Glutamatergic neuron (in vitro differentiated cells): ENCODE measurements at regions not wholly inside any gene's neighbourhood (a gene's known extent, or its start where the extent isn't known, plus 50 kb on each side); places are given as distances from the start of the nearest gene placed in this dataset.

Experiments
- DNase-seq: peaks from one replicate; pipeline ENCODE4 v3.0.0; 2022
- H3K27ac Mint-ChIP-seq: one replicate; pipeline ENCODE4 v1.8.0; 2020; ENCODE audit warnings: mild to moderate bottlenecking, mixed read lengths, inconsistent platforms; ENCODE audit not compliant: unreplicated experiment
- H3K27me3 Mint-ChIP-seq: one replicate; pipeline ENCODE4 v1.8.0; 2020; ENCODE audit warnings: mild to moderate bottlenecking, moderate library complexity, mixed read lengths, inconsistent platforms; ENCODE audit not compliant: unreplicated experiment
- H3K36me3 Mint-ChIP-seq: one replicate; pipeline ENCODE4 v1.8.0; 2020; ENCODE audit warnings: mild to moderate bottlenecking, mixed read lengths, inconsistent platforms; ENCODE audit not compliant: unreplicated experiment
- H3K4me1 Mint-ChIP-seq: one replicate; pipeline ENCODE4 v1.8.0; 2020; ENCODE audit warnings: mild to moderate bottlenecking, low read depth, mixed read lengths, inconsistent platforms; ENCODE audit not compliant: unreplicated experiment
- H3K4me3 Mint-ChIP-seq: one replicate; pipeline ENCODE4 v1.8.0; 2020; ENCODE audit warnings: mild to moderate bottlenecking, mixed read lengths, inconsistent platforms; ENCODE audit not compliant: unreplicated experiment
- H3K9me3 Mint-ChIP-seq: one replicate; pipeline ENCODE4 v1.8.0; 2020; ENCODE audit warnings: mild to moderate bottlenecking, moderate library complexity, mixed read lengths, inconsistent platforms; ENCODE audit not compliant: unreplicated experiment
- TF ChIP-seq, protein P1 (sequence below): fragments of 200-600 bp; sonication (generic); IDR thresholded peaks from one replicate; pipeline ENCODE4 v1.5.0; 2021; ENCODE audit not compliant: partially characterized antibody, unreplicated experiment

DNA sequence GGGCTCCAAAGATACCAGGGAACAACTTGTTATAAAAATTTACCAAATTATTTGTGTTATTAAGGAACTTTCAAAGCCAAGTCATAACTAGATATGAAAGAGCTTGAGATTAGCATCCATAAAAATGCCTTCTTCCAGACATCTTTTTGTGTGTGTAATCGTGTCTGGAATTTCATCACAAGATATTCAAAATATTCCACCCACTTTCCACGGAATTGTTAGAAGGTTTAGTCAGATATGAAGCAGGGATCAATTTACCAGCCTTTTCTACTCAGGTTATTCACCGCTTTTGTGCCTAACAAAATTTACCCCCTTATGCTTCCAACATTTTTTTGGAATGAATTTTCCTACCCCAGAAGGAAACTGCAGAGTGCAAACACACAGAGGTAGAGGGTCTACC lies 130.2 kb upstream of the ACVR2A start:
- H3K9me3 Mint-ChIP-seq = peaks cover 5% of the 10 kb centered on the region
- peaks cover 20% of the 10 kb centered on the region for H3K36me3 Mint-ChIP-seq
- H3K27me3 Mint-ChIP-seq = no peaks in the 10 kb centered on the region
- DNase-seq = no peak
- TF ChIP-seq, protein P1, sequence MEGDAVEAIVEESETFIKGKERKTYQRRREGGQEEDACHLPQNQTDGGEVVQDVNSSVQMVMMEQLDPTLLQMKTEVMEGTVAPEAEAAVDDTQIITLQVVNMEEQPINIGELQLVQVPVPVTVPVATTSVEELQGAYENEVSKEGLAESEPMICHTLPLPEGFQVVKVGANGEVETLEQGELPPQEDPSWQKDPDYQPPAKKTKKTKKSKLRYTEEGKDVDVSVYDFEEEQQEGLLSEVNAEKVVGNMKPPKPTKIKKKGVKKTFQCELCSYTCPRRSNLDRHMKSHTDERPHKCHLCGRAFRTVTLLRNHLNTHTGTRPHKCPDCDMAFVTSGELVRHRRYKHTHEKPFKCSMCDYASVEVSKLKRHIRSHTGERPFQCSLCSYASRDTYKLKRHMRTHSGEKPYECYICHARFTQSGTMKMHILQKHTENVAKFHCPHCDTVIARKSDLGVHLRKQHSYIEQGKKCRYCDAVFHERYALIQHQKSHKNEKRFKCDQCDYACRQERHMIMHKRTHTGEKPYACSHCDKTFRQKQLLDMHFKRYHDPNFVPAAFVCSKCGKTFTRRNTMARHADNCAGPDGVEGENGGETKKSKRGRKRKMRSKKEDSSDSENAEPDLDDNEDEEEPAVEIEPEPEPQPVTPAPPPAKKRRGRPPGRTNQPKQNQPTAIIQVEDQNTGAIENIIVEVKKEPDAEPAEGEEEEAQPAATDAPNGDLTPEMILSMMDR = no peak
- peaks cover 1% of the 10 kb centered on the region for H3K4me1 Mint-ChIP-seq
- H3K27ac Mint-ChIP-seq = no peak overlapping the region
- H3K4me3 Mint-ChIP-seq = no peak overlapping the region

DNA sequence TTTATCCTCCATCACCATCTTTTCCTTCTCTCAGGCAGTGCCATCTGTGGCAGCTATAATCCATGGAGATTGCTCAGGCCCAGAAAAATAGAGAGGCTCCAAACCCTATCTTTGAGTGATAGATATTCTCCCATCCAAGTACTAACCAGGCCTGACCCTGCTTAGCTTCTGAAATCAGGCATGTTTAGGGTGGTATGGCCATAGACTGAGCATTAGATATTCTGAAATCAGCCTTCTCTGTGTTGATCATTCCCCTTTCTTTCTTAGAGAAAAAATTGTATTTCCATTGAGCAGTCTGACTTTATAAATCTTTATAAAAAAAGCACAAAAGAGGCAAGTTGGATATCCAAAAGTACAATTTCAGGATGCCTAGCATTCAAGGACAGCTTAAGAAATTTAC lies 131.5 kb upstream of the ACVR2A start:
- Mint-ChIP-seq H3K4me3 (no peak overlapping the region), H3K27me3 (no peaks in the 10 kb centered on the region), H3K4me1 (peaks cover 2% of the 10 kb centered on the region), H3K27ac (no peak overlapping the region), H3K9me3 (peaks cover 5% of the 10 kb centered on the region), H3K36me3 (peaks cover 20% of the 10 kb centered on the region)
- TF ChIP-seq, protein P1 = no peak
- DNase-seq = no peak

DNA sequence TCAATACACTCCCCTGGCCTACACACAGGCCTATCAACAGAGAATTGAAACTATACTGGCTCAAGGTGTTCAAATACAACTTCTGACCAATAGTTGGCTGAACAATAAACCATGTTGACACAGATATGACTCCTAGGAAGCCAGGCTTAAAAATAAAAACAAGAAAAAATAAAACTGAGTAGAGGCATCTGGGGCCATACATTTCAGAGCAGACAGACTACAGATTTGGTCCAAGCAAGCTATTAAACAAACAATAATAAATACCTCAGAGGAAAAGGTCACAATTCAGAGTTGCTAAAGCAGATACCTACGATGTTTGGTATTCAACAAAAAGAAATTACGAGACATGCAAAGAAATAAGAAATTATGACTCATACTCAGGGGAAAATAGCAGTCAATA lies 132.8 kb upstream of the ACVR2A start:
- Mint-ChIP-seq H3K27me3 (no peaks in the 10 kb centered on the region), H3K9me3 (peaks cover 5% of the 10 kb centered on the region), H3K27ac (no peak overlapping the region), H3K4me3 (no peak overlapping the region), H3K4me1 (peaks cover 2% of the 10 kb centered on the region), H3K36me3 (peaks cover 26% of the 10 kb centered on the region)
- TF ChIP-seq, protein P1 = no peak
- no peak for DNase-seq

DNA sequence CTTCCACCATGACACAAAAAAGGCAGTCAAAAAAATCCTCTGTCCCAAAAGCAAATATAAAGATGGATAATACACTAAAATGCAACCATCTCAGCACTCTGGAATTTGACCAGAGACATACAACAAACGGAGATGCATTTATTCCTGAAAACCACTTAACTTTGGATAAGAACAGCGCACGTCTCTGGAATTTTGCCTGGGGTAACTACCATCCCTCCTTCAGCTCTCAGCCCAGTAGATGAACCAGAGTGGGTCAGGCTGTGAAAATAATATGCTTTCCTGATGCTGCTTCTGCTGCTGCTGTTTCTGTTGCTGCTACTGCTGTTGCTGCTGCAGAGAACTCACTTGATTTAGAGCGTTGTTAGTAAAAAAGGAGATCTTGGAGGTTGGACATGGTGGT lies 133.8 kb upstream of the ACVR2A start:
- no peaks in the 10 kb centered on the region for H3K27me3 Mint-ChIP-seq
- no peak for DNase-seq
- peaks cover 2% of the 10 kb centered on the region for H3K4me1 Mint-ChIP-seq
- H3K4me3 Mint-ChIP-seq = no peak overlapping the region
- H3K36me3 Mint-ChIP-seq = peaks cover 27% of the 10 kb centered on the region
- no peak overlapping the region for H3K27ac Mint-ChIP-seq
- H3K9me3 Mint-ChIP-seq = peaks cover 5% of the 10 kb centered on the region
- TF ChIP-seq, protein P1 = no peak

DNA sequence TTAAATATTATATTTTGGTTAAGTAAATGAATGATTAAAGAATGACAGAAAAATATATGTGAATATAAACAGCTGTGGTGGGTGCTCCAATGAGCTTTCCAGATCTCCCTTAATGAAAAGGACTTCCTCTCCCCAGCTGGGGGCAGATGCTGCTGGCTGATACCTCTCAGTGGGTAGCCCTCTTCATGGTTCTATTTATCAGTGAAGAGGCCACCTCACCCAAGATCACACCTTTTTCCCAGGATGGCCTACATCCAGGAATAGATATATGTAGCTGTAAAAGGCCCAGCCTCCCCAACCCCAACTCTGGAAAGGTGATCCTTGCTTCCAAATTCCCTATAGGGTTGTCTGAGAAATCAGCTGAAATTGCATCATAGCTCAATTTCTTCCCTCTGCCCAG lies 135.2 kb upstream of the ACVR2A start:
- TF ChIP-seq, protein P1 = no peak

More for the DNA sequence above, 135.2 kb upstream of the ACVR2A start:
- Mint-ChIP-seq H3K4me1 (peaks cover 2% of the 10 kb centered on the region), H3K36me3 (peaks cover 27% of the 10 kb centered on the region), H3K27ac (no peak overlapping the region), H3K9me3 (peaks cover 5% of the 10 kb centered on the region), H3K27me3 (no peaks in the 10 kb centered on the region), H3K4me3 (no peak overlapping the region)
- no peak for DNase-seq
